OCI-LY1 (cell line): ENCODE measurements at regions not wholly inside any gene's neighbourhood (a gene's known extent, or its start where the extent isn't known, plus 50 kb on each side); places are given as distances from the start of the nearest gene placed in this dataset.

Experiments
- CTCF ChIP-seq: fragments of 200-600 bp; sonication (generic), shearing (Covaris generic); IDR thresholded peaks from 2 replicates; pipeline ENCODE4 v1.5.1; 2017; ENCODE audit warnings: mild to moderate bottlenecking, antibody characterized with exemption, low read length, moderate library complexity, mixed read lengths
- EZH2 ChIP-seq: fragments of 200-600 bp; sonication (generic), shearing (Covaris generic); IDR thresholded peaks from 2 replicates; pipeline ENCODE4 v1.8.0; 2017; ENCODE audit warnings: borderline replicate concordance, mixed run types, mild to moderate bottlenecking, antibody characterized with exemption, low read length, moderate library complexity, mixed read lengths

GRCh38 chr1:30606166-30606565 lies 117.2 kb downstream of the MATN1 start:
- TF ChIP-seq CTCF: no peak
- TF ChIP-seq EZH2: no peak
